Activated CD8-positive, alpha-beta T cell treated with anti-CD3 and anti-CD28 coated beads for 36 hours (primary cell): ENCODE measurements at regions not wholly inside any gene's neighbourhood (a gene's known extent, or its start where the extent isn't known, plus 50 kb on each side); places are given as distances from the start of the nearest gene placed in this dataset.

Source experiments
- ATAC-seq: fragments of 200-7000 bp; cut with Tn5 transposase; one replicate; pipeline ENCODE4 v1.10.0; 2021; ENCODE audit warnings: mild to moderate bottlenecking, moderate library complexity
- CTCF ChIA-PET: fragments of 350-600 bp; sonication (Branson Sonifier 250); formaldehyde crosslinking; loops from one replicate; lab custom pipeline; 2021; ENCODE audit warnings: antibody characterized with exemption; lab: Charles Lee
- POLR2A ChIA-PET: fragments of 350-600 bp; sonication (Branson Sonifier 250); formaldehyde crosslinking; loops from one replicate; lab custom pipeline; 2021; ENCODE audit warnings: antibody characterized with exemption; lab: Charles Lee
- DNase-seq: peaks from one replicate; pipeline ENCODE4 v3.0.0-alpha.2; 2020
- H3K27ac Mint-ChIP-seq: one replicate; pipeline ENCODE4 v1.8.0; 2021; ENCODE audit warnings: mild to moderate bottlenecking, mixed read lengths
- H3K27me3 Mint-ChIP-seq: one replicate; pipeline ENCODE4 v1.8.0; 2021; ENCODE audit warnings: mixed read lengths
- H3K36me3 Mint-ChIP-seq: one replicate; pipeline ENCODE4 v1.8.0; 2021; ENCODE audit warnings: low read depth, mixed read lengths
- H3K4me1 Mint-ChIP-seq: one replicate; pipeline ENCODE4 v1.8.0; 2021; ENCODE audit warnings: low read depth, mixed read lengths
- H3K4me3 Mint-ChIP-seq: one replicate; pipeline ENCODE4 v1.8.0; 2021; ENCODE audit warnings: mild to moderate bottlenecking, moderate library complexity, mixed read lengths
- H3K9me3 Mint-ChIP-seq: one replicate; pipeline ENCODE4 v1.8.0; 2021; ENCODE audit warnings: mixed read lengths
- CTCF ChIP-seq: fragments of 200-600 bp; IDR thresholded peaks from one replicate; pipeline ENCODE4 v1.8.0; 2022; ENCODE audit warnings: antibody characterized with exemption, mild to moderate bottlenecking
- intact Hi-C: fragments of 100-400 bp; cut with micrococcal nuclease; formaldehyde crosslinking; loops from one replicate; pipeline ENCODE4 v1.10.0; 2022

DNA sequence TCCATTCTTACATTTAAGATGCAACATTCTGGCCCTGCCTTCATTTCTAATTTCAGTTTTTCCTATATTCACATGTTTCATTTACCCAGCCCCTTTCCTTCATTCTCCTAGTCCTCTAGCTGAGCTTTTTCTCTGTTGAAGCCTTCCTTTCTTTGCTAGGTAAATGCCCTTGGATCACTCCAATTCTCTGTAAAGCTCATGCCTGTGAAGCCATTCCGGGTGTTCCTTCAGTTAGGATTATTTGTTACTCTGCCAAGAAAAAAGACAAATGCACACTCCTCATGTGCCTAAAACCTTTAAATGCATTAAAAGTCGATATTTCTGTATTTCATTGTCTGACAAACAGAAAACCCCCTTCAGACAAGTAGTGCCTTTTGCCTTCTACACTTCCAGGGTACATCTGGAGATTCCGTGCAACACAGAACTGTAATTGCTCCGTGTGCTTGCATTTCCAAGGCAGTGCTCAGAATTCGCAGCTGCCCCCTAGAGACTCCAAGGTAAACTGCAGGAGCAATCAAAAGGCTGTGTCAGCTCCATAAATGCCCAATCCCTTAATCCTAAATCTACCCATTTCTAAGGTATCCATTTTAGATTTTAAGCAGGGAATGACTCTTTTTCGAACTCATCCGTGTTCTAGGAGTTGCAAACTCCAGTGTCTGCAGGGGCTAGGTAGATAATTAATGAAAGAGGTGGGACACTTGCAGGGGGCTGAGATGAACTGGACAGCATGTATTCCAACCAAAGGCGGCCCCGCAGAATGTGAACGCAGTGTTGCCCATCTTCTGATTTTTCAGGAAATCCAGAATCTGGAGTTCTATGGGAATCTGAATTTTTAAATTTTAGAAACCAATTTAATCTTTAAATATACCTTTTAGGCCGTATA is 320.2 kb downstream of the GRIN2B start:
- peak; percentile 35 for DNase-seq

DNA sequence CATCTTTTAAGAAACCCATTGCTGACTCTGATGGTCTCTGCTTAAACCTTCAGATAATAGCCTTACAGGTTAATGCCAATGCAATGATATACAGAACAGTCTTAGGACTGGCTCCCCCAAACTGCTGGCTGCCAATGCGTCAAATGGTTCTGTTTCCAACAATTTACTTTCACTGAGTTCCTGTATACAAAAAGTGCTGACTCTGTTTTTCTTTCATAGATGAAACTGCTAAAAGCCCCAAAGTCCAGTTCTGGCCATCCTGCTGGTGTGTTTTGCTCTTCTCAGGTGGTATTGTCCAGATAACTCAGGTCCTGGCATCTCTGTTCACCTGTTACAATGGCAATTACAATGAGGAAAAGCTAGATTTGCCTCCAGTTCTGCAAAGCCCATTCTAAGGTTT is 326.9 kb downstream of the GRIN2B start:
- TF ChIP-seq CTCF: no peak
- intact Hi-C loops: loop anchor here (10.0 kb wide), 1 partner anchor 370 kb away; no protein-coding TSS in a partner anchor
- Mint-ChIP-seq H3K4me3 (no peak overlapping the region), H3K4me1 (no peaks in the 10 kb centered on the region), H3K9me3 (no peaks in the 10 kb centered on the region), H3K27ac (no peak overlapping the region), H3K36me3 (no peaks in the 10 kb centered on the region), H3K27me3 (peaks cover 5% of the 10 kb centered on the region)
- DNase-seq (no peak), ATAC-seq (no peak)
- ChIA-PET POLR2A (no interaction called here), CTCF (interaction anchor here (1.2 kb wide), 1 partner anchor 13 kb away, joined by 4 read pairs; no protein-coding TSS in a partner anchor)

More for the DNA sequence above, 320.2 kb downstream of the GRIN2B start:
- H3K9me3 Mint-ChIP-seq: no peaks in the 10 kb centered on the region
- no peaks in the 10 kb centered on the region for H3K36me3 Mint-ChIP-seq
- no peak overlapping the region for H3K27ac Mint-ChIP-seq
- peaks cover 2% of the 10 kb centered on the region for H3K27me3 Mint-ChIP-seq
- intact Hi-C loops: no loop called here
- ChIA-PET CTCF (interaction anchor here (0.6 to 2.3 kb wide), 12 partner anchors 11 to 745 kb away, joined by 3 to 10 read pairs (median 3); no protein-coding TSS in a partner anchor), POLR2A (no interaction called here)
- TF ChIP-seq CTCF: peak; percentile 72
- no peak for ATAC-seq
- H3K4me1 Mint-ChIP-seq: no peaks in the 10 kb centered on the region
- no peak overlapping the region for H3K4me3 Mint-ChIP-seq

DNA sequence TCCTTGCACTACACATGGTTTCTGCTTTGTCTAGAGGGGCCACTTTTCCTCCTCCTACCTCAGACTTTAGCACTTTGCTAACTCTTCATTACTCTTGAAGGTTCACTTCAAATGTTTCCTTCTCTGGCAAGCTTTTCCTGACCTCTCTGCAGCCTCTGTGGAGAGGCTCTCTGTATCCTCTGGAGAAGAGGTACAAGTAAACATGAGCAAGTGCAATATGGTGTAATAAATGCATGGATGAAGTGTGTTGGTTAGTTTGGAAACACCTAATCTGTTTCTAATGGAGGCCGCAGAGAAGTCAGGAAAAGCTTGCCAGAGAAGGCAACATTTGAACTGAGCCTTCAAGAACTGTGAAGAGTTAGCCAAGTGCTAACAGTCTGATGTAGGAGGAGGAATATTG is 329.3 kb downstream of the GRIN2B start:
- H3K4me1 Mint-ChIP-seq: no peaks in the 10 kb centered on the region

GRCh38 chr12:13635709-13636108 is 345.7 kb downstream of the GRIN2B start:
- H3K27me3 Mint-ChIP-seq: peaks cover 1% of the 10 kb centered on the region
- no peaks in the 10 kb centered on the region for H3K4me1 Mint-ChIP-seq
- ATAC-seq (no peak), DNase-seq (no peak)
- H3K27ac Mint-ChIP-seq: no peak overlapping the region
- intact Hi-C loops: no loop called here
- no peaks in the 10 kb centered on the region for H3K36me3 Mint-ChIP-seq
- CTCF ChIA-PET: no interaction called here
- no peaks in the 10 kb centered on the region for H3K9me3 Mint-ChIP-seq
- H3K4me3 Mint-ChIP-seq: no peak overlapping the region
- TF ChIP-seq CTCF: no peak
- POLR2A ChIA-PET: no interaction called here

More for the DNA sequence above, 329.3 kb downstream of the GRIN2B start:
- ChIA-PET POLR2A (no interaction called here), CTCF (no interaction called here)
- no peaks in the 10 kb centered on the region for H3K9me3 Mint-ChIP-seq
- intact Hi-C loops: loop anchor here (10.0 kb wide), 1 partner anchor 367 kb away; no protein-coding TSS in a partner anchor
- H3K27ac Mint-ChIP-seq: no peak overlapping the region
- no peak for DNase-seq
- H3K27me3 Mint-ChIP-seq: peaks cover 6% of the 10 kb centered on the region
- no peak overlapping the region for H3K4me3 Mint-ChIP-seq
- no peaks in the 10 kb centered on the region for H3K36me3 Mint-ChIP-seq
- ATAC-seq: no peak
- TF ChIP-seq CTCF: no peak

GRCh38 chr12:13631873-13632272 is 349.5 kb downstream of the GRIN2B start:
- Mint-ChIP-seq H3K27ac (no peak overlapping the region), H3K4me3 (no peak overlapping the region), H3K27me3 (peaks cover 3% of the 10 kb centered on the region), H3K4me1 (no peaks in the 10 kb centered on the region), H3K36me3 (no peaks in the 10 kb centered on the region), H3K9me3 (no peaks in the 10 kb centered on the region)
- no peak for TF ChIP-seq CTCF
- intact Hi-C loops: no loop called here
- ATAC-seq: no peak
- DNase-seq: no peak
- ChIA-PET CTCF (no interaction called here), POLR2A (no interaction called here)
